ENCODE measurements at regions not wholly inside any gene's neighbourhood (a gene's known extent, or its start where the extent isn't known, plus 50 kb on each side); places are given as distances from the start of the nearest gene placed in this dataset.

DNA sequence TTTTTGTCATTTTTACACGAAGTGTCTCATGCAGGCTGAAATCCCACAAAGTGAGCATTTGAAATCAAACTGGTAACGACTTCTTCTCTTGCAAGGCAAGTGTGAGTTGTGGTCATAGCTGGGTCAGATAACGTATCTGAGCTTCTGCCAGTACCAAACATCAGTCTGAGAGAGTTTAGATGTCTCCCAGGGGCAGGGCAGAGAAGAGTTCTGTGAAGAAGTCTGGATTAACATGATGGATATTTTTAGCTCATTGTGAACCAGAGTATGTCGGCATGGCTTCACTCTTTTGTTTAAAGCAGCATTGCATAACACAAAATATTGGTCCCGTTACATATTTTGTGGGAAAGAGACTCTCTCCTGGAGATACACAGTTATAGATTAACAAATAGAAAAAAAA, 655.5 kb upstream of the KLHL29 start:
- TF ChIP-seq EZH2 (IDR thresholded peaks at IDR 0.05) (no peak), POLR2AphosphoS5 (IDR thresholded peaks at IDR 0.05; ENCODE audit: borderline replicate concordance, low read depth, low read length) (no peak), FOXP2 (optimal IDR thresholded peaks at IDR 0.05; ENCODE audit: control extremely low read depth, extremely low read length, insufficient read depth) (no peak)

Measured in SK-N-MC (cell line).